Hindlimb muscle (tissue), 1 donor: ENCODE measurements at regions not wholly inside any gene's neighbourhood (a gene's known extent, or its start where the extent isn't known, plus 50 kb on each side); places are given as distances from the start of the nearest gene placed in this dataset.
A peak's percentile ranks its signal among the peaks of the same experiment; 100 is the strongest.
"Not testable (repeated sequence)": the region's sequence is repeated elsewhere in the genome, so short reads cannot be mapped to it uniquely, and the experiment has no call there.

ENCODE experiments used
- DNase-seq: peaks from one replicate; pipeline ENCODE4 v3.0.0-alpha.2; 2013

GRCh38 chr14:58954901-58955861 lies 233.3 kb upstream of the DAAM1 start:
- DNase-seq = peak; percentile 54

- DNase-seq = peak; percentile 63
Measured at GRCh38 chr14:58961045-58961731, 227.3 kb upstream of the DAAM1 start.

GRCh38 chr14:58963873-58964597 lies 224.4 kb upstream of the DAAM1 start:
- DNase-seq = no peak

- DNase-seq = no peak
Measured at GRCh38 chr14:58964598-58964928, 223.9 kb upstream of the DAAM1 start.

GRCh38 chr14:58965601-58966000 lies 222.9 kb upstream of the DAAM1 start:
- DNase-seq = no peak

- no peak for DNase-seq
Measured at GRCh38 chr14:58966997-58967396, 221.5 kb upstream of the DAAM1 start.

GRCh38 chr14:58969951-58970751 lies 218.3 kb upstream of the DAAM1 start:
- DNase-seq = no peak

GRCh38 chr14:58972233-58973017 lies 216.0 kb upstream of the DAAM1 start:
- DNase-seq = no peak

GRCh38 chr14:58977366-58977765 lies 211.1 kb upstream of the DAAM1 start:
- DNase-seq = no peak

GRCh38 chr14:58978343-58978742 lies 210.1 kb upstream of the DAAM1 start:
- DNase-seq = no peak

GRCh38 chr14:58979325-58979724 lies 209.1 kb upstream of the DAAM1 start:
- no peak for DNase-seq

- no peak for DNase-seq
Measured at GRCh38 chr14:58981840-58982239, 206.6 kb upstream of the DAAM1 start.

- DNase-seq = no peak
Measured at GRCh38 chr14:58985786-58986185, 202.7 kb upstream of the DAAM1 start.

- DNase-seq = no peak
Measured at GRCh38 chr14:58987591-58987990, 200.9 kb upstream of the DAAM1 start.

- no peak for DNase-seq
Measured at GRCh38 chr14:58992935-58993334, 195.5 kb upstream of the DAAM1 start.

- DNase-seq = no peak
Measured at GRCh38 chr14:58994130-58994529, 194.3 kb upstream of the DAAM1 start.

- DNase-seq = no peak
Measured at GRCh38 chr14:59004012-59004411, 184.5 kb upstream of the DAAM1 start.

GRCh38 chr14:59006179-59006578 lies 182.3 kb upstream of the DAAM1 start:
- not testable (repeated sequence) for DNase-seq

- DNase-seq = no peak
Measured at GRCh38 chr14:59009967-59010366, 178.5 kb upstream of the DAAM1 start.

- DNase-seq = no peak
Measured at GRCh38 chr14:59013672-59014298, 174.7 kb upstream of the DAAM1 start.

GRCh38 chr14:59015482-59015881 lies 173.0 kb upstream of the DAAM1 start:
- DNase-seq = no peak
